ENCODE measurements at regions not wholly inside any gene's neighbourhood (a gene's known extent, or its start where the extent isn't known, plus 50 kb on each side); places are given as distances from the start of the nearest gene placed in this dataset.
"Not testable (repeated sequence)": the region's sequence is repeated elsewhere in the genome, so short reads cannot be mapped to it uniquely, and the experiment has no call there.

GRCh38 chr10:21043044-21043443 lies 145.9 kb upstream of the NEBL start:
- no peak for TF ChIP-seq CTCF (IDR thresholded peaks at IDR 0.05)
- no peak for TF ChIP-seq ZFX (IDR thresholded peaks at IDR 0.05; ENCODE audit: borderline replicate concordance)
- H3K27ac ChIP-seq, result no peak overlapping the region

GRCh38 chr10:21042536-21042935 lies 145.4 kb upstream of the NEBL start:
- TF ChIP-seq CTCF (IDR thresholded peaks at IDR 0.05), result no peak
- TF ChIP-seq ZFX (IDR thresholded peaks at IDR 0.05; ENCODE audit: borderline replicate concordance), result no peak
- no peak overlapping the region for H3K27ac ChIP-seq

GRCh38 chr10:21041763-21042458 lies 144.8 kb upstream of the NEBL start:
- H3K27ac ChIP-seq, result no peak overlapping the region
- TF ChIP-seq ZFX (IDR thresholded peaks at IDR 0.05; ENCODE audit: borderline replicate concordance), result no peak
- TF ChIP-seq CTCF (IDR thresholded peaks at IDR 0.05), result no peak

GRCh38 chr10:21039721-21040120 lies 142.6 kb upstream of the NEBL start:
- no peak for TF ChIP-seq CTCF (IDR thresholded peaks at IDR 0.05)
- no peak for TF ChIP-seq ZFX (IDR thresholded peaks at IDR 0.05; ENCODE audit: borderline replicate concordance)
- H3K27ac ChIP-seq, result no peak overlapping the region

- no peak for TF ChIP-seq ZFX (IDR thresholded peaks at IDR 0.05; ENCODE audit: borderline replicate concordance)
- TF ChIP-seq CTCF (IDR thresholded peaks at IDR 0.05), result no peak
- no peak overlapping the region for H3K27ac ChIP-seq
These were observed 139.6 kb upstream of the NEBL start for GRCh38 chr10:21036757-21037156.

- H3K27ac ChIP-seq, result not testable (repeated sequence)
These were observed 137.7 kb upstream of the NEBL start for GRCh38 chr10:21034770-21035169.

GRCh38 chr10:21034241-21034640 lies 137.1 kb upstream of the NEBL start:
- TF ChIP-seq ZFX (IDR thresholded peaks at IDR 0.05; ENCODE audit: borderline replicate concordance) (no peak), CTCF (IDR thresholded peaks at IDR 0.05) (no peak)
- no peak overlapping the region for H3K27ac ChIP-seq
